SU-DHL-6 (cell line): ENCODE measurements at regions not wholly inside any gene's neighbourhood (a gene's known extent, or its start where the extent isn't known, plus 50 kb on each side); places are given as distances from the start of the nearest gene placed in this dataset.

Experiments
- H2AFZ ChIP-seq: fragments of 200-600 bp; sonication (generic); 2 replicates; pipeline ENCODE4 v1.6.1; 2014; ENCODE audit warnings: low read depth, mild to moderate bottlenecking, moderate library complexity, mixed read lengths, antibody characterized with exemption, low read length; ENCODE audit not compliant: severe bottlenecking
- H3F3A ChIP-seq: fragments of 200-600 bp; shearing (Covaris generic); 2 replicates; pipeline ENCODE4 v1.6.0; 2016; ENCODE audit warnings: antibody characterized with exemption, mild to moderate bottlenecking; ENCODE audit not compliant: insufficient read depth
- H3K27ac ChIP-seq: fragments of 200-600 bp; sonication (generic); 2 replicates; pipeline ENCODE4 v1.5.1; 2016; ENCODE audit warnings: low read depth, mild to moderate bottlenecking, low read length, moderate library complexity, mixed read lengths
- H3K27me3 ChIP-seq: fragments of 200-600 bp; sonication (generic), shearing (Covaris generic); 2 replicates; pipeline ENCODE4 v1.6.0; 2014; ENCODE audit warnings: mild to moderate bottlenecking, low read length
- H3K36me3 ChIP-seq: fragments of 200-600 bp; sonication (generic); 2 replicates; pipeline ENCODE4 v1.6.1; 2014; ENCODE audit warnings: mild to moderate bottlenecking, low read length, mixed read lengths
- H3K4me2 ChIP-seq: fragments of 300-600, 200-600 bp; shearing (Covaris generic), sonication (generic); 2 replicates; pipeline ENCODE4 v1.6.0; 2014; ENCODE audit warnings: low read length, low read depth, mild to moderate bottlenecking; ENCODE audit not compliant: poor library complexity, severe bottlenecking
- H3K4me3 ChIP-seq: fragments of 200-600 bp; sonication (generic); 2 replicates; pipeline ENCODE4 v1.5.1; 2014; ENCODE audit warnings: antibody characterized with exemption, low read length, mild to moderate bottlenecking, mixed read lengths; ENCODE audit not compliant: insufficient read depth, poor library complexity, severe bottlenecking
- H3K79me2 ChIP-seq: fragments of 200-600 bp; sonication (generic); 2 replicates; pipeline ENCODE4 v1.6.1; 2014; ENCODE audit warnings: mild to moderate bottlenecking, low read length, moderate library complexity; ENCODE audit not compliant: insufficient read depth
- H3K9ac ChIP-seq: fragments of 200-600 bp; sonication (generic); 2 replicates; pipeline ENCODE4 v1.7.0; 2014; ENCODE audit warnings: mild to moderate bottlenecking, low read length
- H3K9me2 ChIP-seq: fragments of 200-600 bp; sonication (generic); replicated peaks from 2 replicates; pipeline ENCODE4 v1.6.1; 2014; ENCODE audit warnings: low read length; ENCODE audit not compliant: insufficient read depth
- H3K9me3 ChIP-seq: fragments of 200-600 bp; sonication (generic); 2 replicates; pipeline ENCODE4 v1.6.1; 2014; ENCODE audit warnings: low read length, mixed read lengths; ENCODE audit not compliant: insufficient read depth
- H4K20me1 ChIP-seq: fragments of 200-600 bp; sonication (generic); 2 replicates; pipeline ENCODE4 v1.6.1; 2014; ENCODE audit warnings: low read depth, mild to moderate bottlenecking, antibody characterized with exemption, low read length, moderate library complexity, mixed read lengths
- CTCF ChIP-seq: fragments of 200-600 bp; sonication (generic); IDR thresholded peaks from one replicate; pipeline ENCODE4 v1.5.1; 2017; ENCODE audit warnings: antibody characterized with exemption, mild to moderate bottlenecking, low read length, moderate library complexity; ENCODE audit not compliant: insufficient read depth, poor library complexity, severe bottlenecking
- EZH2phosphoT487 ChIP-seq: fragments of 200-600 bp; sonication (generic), shearing (Covaris generic); conservative IDR thresholded peaks from 2 replicates; pipeline ENCODE4 v1.6.1; 2018; ENCODE audit warnings: mild to moderate bottlenecking, antibody characterized with exemption, low read length, moderate library complexity, mixed read lengths

- Histone ChIP-seq H3K79me2 (no peaks in the 10 kb centered on the region), H3F3A (no peaks in the 10 kb centered on the region)
These were observed 312.4 kb downstream of the RSL24D1 start for GRCh38 chr15:54884312-54884711.

GRCh38 chr15:54859982-54860381, 336.8 kb downstream of the RSL24D1 start:
- no peak overlapping the region for H3K4me3 ChIP-seq
- H2AFZ ChIP-seq = no peak overlapping the region
- no peaks in the 10 kb centered on the region for H3F3A ChIP-seq
- H3K36me3 ChIP-seq = no peaks in the 10 kb centered on the region
- H3K9me3 ChIP-seq = 0 out of 2 replicates have a peak, but pooled peaks cover 6% of the 10 kb centered on the region
- no peaks in the 10 kb centered on the region for H3K9me2 ChIP-seq
- no peaks in the 10 kb centered on the region for H3K27me3 ChIP-seq
- no peak overlapping the region for H3K4me2 ChIP-seq
- TF ChIP-seq CTCF (no peak), EZH2phosphoT487 (no peak)
- H3K79me2 ChIP-seq = no peaks in the 10 kb centered on the region
- no peak overlapping the region for H3K27ac ChIP-seq
- H4K20me1 ChIP-seq = no peaks in the 10 kb centered on the region
- no peak overlapping the region for H3K9ac ChIP-seq

More at GRCh38 chr15:54884312-54884711, 312.4 kb downstream of the RSL24D1 start:
- Histone ChIP-seq H3K27ac (no peak overlapping the region), H3K4me2 (no peak overlapping the region), H3K27me3 (no peaks in the 10 kb centered on the region), H3K36me3 (no peaks in the 10 kb centered on the region), H3K4me3 (no peak overlapping the region), H3K9me2 (no peaks in the 10 kb centered on the region), H2AFZ (no peak overlapping the region), H3K9me3 (peaks cover 10% of the 10 kb centered on the region; the same call in 1 of the 2 replicates), H4K20me1 (no peaks in the 10 kb centered on the region), H3K9ac (no peak overlapping the region)
- TF ChIP-seq EZH2phosphoT487 (no peak), CTCF (no peak)

GRCh38 chr15:54854667-54855066, 342.1 kb downstream of the RSL24D1 start:
- Histone ChIP-seq H3K36me3 (no peaks in the 10 kb centered on the region), H4K20me1 (no peaks in the 10 kb centered on the region), H3K27me3 (no peaks in the 10 kb centered on the region), H3F3A (no peaks in the 10 kb centered on the region), H2AFZ (no peak overlapping the region), H3K27ac (no peak overlapping the region), H3K4me3 (no peak overlapping the region), H3K4me2 (no peak overlapping the region), H3K9ac (no peak overlapping the region), H3K9me2 (no peaks in the 10 kb centered on the region), H3K9me3 (no peaks in the 10 kb centered on the region), H3K79me2 (no peaks in the 10 kb centered on the region)
- TF ChIP-seq EZH2phosphoT487 = no peak
- no peak for TF ChIP-seq CTCF
